GM19397 (cell line): ENCODE measurements at regions not wholly inside any gene's neighbourhood (a gene's known extent, or its start where the extent isn't known, plus 50 kb on each side); places are given as distances from the start of the nearest gene placed in this dataset.
"Not testable (repeated sequence)": the region's sequence is repeated elsewhere in the genome, so short reads cannot be mapped to it uniquely, and the experiment has no call there.

Source experiments
- ATAC-seq: cut with Tn5 transposase; IDR thresholded peaks from one replicate; pipeline ENCODE4 v1.9.1; 2021; ENCODE audit warnings: mild to moderate bottlenecking, moderate library complexity; ENCODE audit not compliant: unreplicated experiment

DNA sequence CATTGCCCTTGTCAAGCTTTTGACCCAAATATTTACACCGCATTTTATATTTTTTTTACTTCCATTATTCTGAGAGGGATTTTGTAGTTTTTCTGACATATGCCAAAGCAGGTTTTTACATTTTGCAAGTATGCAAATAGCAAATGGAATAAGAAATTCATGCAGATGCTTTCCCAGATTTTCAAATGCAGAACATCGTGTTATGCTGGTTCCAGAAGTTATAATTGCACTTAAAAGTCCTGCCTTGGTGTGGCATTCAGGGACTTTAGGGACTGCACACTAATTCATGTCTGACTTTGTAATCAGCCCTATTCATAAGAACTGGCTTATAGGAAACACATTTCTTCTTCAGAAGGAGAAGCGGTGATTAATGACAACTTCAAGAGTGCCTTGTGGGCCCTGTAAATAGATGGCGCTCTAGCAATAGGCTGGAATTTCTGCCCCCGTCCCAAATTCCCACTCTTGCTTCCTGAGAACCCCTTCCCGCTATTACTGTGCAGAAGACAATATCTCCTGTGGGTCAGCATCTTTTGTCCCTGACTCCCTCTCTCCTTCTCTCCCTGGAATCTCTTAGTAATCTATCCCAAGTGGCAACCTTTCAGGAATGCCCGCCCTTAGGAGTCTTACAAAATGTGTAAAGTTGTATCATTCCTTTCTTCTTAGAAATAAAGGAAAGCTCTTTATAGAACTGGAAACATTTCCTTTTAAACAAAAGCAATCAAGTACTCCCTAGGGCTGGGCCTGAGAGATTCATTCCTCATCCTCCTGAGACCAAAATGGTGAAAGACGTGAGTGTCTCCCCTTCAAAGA, 264.0 kb downstream of the INHBA start:
- no peak for ATAC-seq

DNA sequence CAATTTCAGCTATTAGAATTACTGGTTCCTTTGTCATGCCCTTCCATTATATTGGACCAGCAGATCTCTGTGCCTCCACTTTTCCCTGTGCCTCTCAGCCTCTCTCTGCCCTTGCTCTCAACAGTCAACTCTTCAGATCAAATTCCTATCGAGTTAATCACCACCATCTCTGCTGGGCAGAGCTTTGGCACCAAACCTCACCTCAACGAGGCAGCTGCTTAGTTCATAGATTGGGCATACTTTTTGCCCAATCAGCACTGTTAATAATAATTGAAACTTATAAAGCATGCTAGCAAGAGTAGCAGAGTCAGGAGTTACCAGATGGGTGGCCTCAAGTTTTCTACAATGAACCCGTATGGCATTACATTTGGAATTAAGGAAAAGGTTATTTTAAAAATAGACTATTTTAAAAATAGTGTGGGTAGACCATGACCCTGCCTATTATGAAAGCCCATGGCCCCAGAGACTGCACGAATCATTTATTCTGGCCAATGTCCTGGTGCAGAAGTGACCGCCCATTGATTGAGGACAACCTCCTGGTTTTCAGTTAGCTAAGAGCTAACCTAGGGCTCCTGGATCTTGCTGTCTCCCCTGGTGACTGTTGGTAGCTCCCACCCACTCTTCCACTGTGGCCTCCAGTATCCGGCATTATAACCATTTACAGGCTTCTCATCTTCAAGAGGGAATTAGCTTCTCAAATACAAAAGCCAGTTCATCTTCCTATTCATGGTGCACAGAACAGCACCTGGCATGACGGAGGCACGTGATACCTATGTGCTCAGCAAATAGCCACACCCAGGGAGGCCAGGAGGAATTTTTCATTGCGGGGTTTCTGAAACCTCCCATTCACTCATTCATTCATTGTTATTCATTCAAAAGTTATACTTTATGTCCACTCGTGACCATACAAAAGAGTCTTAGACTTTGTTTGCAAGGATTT, 265.4 kb downstream of the INHBA start:
- no peak for ATAC-seq

DNA sequence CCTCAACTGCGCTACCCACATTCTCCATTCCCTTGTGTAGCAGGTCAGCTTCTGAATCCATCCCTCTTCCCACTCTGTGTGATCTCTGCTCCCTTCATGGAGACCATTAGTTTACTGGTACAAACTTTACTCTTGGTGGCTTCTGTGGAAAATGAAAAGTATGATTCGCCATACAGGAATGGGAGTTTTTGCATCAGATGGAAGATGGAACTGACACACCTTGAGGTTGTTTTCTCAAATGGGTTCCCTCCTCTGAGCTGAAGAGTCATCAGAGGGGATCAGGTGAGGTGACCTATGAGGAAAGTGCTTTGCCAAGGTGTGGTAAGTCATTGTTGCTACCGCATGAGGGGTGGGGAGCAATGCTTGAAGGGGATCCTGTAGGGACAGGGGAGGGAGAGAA, 266.8 kb downstream of the INHBA start:
- ATAC-seq = no peak

DNA sequence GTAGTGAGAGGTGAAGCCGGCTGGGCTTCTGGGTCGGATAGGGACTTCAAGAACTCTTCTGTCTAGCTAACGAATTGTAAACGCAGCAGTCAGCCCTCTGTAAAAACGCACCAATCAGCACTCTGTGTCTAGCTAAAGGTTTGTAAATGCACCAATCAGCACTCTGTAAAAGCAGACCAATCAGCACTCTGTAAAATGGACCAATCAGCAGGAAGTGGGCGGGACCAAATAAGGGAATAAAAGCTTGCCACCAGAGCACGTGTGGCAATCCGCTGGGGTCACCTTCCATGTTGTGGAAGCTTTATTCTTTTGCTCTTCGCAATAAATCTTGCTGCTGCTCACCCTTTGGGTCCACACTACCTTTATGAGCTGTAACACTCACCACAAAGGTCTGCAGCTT, 267.9 kb downstream of the INHBA start:
- not testable (repeated sequence) for ATAC-seq

DNA sequence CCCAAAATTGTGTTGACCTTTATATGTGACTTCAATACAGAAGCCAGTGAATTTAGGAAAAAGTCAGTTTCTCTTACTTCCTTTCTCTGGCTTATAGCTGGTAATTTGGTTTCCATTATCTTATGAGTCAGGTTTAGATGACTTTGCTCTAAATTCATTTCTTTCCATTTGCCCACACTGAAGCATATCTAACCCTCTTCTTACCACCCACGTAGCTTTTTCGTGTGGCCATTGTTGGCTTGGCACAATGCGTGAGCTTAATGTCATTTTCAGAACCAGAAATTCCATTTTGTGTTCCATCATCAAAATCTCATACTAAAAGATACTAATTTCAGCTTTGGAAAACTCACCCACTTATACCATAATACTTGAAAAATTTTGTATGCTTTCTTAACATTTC, 271.2 kb downstream of the INHBA start:
- no peak for ATAC-seq

DNA sequence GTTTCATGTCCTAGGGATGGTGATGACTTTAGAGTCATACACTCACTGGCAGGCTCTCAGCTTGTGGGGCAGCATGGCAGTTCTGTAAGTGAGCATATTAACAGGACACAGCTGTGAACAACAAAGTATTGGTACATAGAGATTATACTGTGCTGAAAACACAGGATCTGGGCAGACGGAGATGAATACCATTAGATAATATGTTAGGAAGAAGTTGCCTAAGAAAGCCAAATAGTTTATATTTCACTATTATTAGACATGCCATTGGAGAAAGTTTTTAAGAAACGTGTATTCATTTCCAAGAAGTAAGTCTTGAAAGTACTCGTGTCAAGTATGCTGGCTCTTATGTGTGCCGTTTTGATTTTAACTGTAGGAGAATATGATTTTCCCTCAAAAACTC, 274.5 kb downstream of the INHBA start:
- ATAC-seq = no peak

DNA sequence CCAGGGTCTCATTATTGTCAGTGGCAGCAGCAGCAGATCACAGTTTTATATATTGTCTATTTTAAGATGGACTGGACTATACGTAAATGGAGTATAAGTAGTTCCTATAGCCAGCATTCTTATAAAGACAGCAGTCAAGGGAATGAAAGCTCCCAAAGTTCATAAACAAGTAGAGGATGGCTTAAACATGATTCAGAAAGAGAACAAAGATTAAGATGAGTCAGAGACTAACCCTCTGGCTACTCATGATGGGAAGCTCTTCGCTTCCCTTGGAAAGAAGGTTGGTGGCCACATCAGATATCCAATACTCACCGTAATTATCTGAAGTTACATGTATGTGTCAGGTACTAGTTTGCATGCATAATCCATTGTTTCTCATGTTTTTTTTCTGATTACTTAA, 277.0 kb downstream of the INHBA start:
- ATAC-seq = no peak

DNA sequence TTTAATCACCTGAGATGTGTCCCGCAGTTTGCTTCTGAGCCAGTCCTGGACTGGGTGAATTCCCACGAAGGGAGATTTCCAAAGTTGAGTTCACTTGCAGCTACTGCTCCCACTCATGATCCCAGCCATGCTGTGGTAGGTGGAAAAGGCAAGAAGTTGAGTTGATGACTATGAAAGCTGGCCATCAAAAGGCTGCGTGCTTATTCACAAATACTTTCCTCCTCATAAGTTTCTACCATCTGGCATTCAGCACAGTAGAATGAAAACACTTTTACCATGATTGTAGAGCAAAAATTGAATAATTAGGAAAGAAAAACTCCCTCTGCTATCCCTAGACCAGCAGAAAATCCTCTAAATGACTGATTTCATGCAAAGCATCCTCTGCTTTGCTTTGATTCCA, 281.8 kb downstream of the INHBA start:
- ATAC-seq = no peak

DNA sequence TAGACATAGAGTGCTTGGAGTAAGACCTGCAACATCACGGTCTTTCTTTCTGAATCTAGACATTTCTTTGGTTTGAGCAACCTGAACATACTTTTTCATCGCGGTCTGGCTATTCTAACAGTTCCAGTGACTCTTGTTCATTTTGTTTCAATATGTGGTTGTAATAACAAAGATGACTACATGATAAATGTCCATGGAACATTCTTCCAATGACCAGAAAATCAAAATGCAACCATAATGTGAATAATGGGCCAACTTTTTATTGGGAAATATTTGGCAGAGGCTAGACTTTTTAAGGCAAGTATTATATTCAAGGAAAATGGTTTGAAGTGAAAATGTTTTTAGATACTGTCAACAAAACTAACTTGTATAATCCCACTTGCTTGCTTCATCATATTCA, 282.5 kb downstream of the INHBA start:
- no peak for ATAC-seq

DNA sequence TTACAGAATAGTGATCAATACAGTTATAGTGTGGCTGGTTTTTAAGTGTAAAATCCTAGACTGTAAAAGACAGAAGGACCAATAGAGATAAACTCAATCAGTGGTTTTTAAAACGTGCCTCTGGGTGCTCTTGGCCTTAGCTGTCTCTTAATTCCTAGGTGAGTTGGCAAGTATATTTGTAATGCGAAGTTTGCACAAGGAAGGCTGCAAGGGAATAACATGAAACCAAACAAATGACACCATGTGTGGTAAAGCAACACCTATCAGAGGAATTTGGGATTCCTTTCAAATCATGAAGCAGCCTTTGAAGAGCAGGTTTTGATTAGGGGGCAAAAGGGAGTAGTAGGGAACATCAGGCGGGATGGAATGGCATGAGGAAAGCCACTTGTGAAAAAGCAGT, 284.6 kb downstream of the INHBA start:
- ATAC-seq = no peak

DNA sequence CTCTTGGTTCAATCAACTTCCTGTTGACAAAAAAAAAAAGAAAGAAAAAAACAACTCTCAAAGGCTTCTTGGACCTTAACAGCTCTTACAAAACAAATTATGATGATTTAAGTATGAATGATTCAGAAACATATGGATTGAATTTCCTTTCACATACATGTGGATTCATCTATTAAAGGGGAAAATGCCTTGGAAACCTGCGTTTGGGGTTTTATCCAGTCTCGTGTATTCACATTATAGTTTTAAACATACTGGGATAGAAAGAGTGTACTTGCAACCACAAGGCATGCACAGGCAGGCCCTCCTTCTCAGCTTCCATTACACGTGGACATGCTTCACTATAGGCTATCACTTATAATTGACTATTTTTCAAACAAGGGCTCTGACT, 286.7 kb downstream of the INHBA start:
- ATAC-seq = no peak

DNA sequence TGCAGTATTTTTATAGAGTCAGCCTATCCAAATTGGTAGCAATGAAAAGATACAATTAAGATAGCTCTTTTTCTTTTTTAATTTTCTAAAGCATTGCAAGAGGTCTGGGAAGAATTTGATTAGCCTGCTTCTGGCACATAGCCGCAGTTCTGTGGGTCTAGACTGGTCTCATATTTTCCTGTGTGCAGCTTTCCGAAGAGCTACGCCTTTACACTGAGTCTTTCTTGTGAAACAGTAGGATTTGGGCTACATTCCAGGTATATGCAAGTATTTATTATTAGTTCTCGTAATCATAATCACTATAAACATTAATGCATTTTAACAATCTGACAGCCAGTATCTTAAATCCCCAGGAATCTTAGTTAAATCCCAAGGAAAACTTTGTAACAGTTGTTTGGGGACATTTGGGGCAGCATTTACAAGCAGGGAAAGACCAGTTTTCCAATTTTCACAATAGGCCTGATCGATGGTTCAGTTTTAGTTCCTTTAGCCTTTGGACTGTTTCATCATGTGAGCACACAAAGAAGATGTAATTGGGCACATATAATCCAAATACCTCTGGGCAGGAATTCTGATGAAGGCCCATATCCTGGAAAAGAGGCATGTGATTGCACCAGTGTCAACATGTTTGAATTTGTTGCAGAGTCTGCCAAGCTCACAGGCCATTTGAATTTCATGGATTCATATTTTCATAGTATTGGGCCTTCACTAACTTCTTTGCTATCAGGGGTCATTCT, 287.3 kb downstream of the INHBA start:
- ATAC-seq = no peak

DNA sequence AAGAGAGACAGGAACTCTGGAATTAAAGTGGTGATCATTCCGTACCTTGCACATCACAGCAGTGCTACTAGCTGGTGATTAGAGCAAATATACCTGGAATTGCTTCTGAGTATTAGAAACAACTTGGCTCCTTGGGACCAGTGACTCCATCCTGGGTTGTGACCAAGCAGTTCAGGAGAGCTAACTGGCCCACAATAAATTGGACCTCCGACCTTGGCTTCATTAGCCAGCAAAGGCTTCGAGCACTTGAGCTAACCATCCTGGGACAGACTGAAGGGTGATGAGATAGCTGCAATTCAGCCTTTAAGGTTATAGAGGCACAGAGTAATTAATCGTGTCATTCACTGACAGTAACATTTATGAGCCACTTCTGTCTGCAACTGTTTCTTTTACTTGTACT, 287.8 kb downstream of the INHBA start:
- ATAC-seq = no peak

DNA sequence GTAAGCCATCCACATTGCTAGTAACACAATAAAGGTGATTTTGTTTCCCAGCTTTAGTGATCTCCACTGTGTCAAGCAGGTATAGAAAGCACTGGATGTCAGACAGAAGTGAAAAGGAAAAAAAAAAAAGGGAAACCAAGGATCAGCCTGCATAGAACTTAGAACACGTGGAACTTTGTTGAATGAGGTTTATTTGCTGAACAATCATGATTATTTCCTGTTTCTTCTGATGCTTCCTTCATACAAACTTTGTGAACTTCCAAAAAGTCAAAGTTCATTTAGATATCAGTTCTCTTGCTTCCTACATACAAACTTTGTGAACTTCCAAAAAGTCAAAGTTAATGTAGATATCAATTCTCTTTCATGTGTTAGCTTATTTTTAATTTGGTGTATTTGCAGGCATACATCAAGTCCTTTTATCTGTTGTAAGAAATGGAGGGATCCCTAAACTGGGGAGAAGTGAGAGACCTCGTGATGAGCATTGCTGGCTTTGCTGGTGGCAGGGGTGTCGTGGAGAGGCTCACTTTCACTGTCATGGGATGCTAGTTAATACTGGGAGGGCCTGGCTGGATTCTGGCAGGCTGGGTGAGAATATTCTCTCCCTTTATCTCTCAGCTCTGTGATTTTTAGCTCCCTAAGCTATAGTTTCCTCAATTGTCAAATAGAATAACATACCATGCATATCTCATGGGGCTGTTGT, 298.4 kb downstream of the INHBA start:
- ATAC-seq = no peak

DNA sequence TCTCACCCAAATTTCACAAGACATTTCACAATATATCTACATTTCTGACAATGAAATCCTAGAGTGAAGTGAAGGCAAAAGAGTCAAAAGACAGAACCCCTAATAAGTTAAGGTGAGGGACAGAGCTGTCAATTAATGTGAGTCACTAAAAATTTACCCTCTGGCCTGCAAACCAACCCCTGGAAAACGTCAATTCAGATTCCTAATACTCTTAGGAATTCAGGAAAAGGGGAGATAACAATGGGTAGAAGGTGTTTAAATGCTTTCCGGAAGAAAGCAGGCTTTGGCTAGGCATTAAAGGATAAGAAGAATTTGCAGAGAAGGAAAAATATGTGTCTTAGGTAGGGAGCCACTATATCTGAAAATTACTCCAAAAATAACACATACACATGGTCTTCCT, 299.6 kb downstream of the INHBA start:
- ATAC-seq = no peak

DNA sequence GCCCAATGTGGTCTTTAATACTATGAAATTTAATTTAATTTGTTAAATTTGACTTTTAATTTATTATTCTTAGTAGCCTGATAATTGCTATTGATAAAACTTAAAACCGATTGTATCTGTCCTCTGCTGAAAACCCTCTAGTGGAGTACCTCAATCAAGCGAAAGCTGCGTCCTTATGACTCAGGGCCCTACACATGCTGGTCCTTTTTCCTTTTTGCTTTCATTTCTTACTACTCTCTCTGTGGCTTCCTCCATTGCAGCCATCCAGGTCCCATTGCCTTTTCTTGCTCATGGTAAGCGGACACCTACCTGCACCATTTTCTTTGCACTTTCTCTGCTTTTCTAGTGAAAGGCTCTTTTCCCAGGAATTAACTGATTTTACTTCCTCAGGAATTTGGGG, 301.1 kb downstream of the INHBA start:
- ATAC-seq = no peak

DNA sequence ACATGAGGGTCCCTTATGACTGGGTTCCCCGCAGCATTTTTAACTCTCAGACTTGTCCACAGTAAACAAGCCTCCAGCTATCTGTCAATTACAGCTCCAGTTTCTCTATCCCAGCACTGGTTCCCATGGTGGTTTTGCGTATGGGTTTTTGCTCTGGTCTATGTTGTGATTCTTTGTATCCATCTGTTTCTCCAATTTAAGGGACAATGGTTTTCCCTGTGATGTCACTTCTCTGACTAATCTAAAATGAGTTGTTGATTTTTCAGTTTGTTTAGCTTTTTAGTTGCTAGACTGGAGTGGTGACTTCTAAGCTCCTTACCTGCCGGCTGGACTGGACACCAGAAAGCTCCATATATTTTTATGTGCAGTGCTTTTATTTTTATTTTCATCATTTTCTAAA, 303.7 kb downstream of the INHBA start:
- ATAC-seq = no peak

DNA sequence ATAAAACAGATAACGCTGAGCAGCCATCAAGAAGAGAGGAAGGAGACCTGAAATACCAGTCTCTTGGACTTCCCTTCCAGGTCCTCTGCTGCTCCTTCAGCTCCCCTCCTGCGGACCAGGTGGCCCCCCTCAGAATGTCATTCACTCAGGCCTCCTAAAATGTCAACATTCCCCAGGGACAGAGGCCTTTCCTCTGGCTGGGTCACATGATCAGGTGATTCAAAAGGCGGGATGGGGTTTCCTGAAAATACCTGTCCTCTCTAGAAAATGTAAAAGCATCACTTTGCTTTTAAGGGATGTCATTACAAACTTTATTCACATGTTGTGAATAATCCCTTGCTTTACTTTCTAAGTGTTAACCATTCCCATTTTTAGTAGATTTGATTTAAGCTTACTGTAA, 311.1 kb downstream of the INHBA start:
- no peak for ATAC-seq

DNA sequence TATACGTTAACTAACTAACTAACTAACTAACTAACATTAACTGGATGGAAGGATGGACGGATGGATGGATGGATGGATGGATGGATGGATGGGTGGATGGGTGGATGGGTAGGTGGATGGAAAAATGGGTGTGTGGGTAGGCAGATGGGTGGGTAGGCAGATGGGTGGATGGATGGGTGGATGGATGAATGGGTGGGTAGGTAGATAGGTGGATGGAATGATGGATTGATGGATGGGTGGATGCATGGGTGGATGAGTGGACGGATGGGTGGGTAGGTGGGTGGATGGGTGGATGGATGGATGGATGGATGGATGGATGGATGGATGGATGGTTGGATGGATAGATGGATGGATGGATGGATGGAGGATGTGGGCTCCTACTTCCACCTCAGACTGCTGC, 314.0 kb downstream of the INHBA start:
- not testable (repeated sequence) for ATAC-seq

DNA sequence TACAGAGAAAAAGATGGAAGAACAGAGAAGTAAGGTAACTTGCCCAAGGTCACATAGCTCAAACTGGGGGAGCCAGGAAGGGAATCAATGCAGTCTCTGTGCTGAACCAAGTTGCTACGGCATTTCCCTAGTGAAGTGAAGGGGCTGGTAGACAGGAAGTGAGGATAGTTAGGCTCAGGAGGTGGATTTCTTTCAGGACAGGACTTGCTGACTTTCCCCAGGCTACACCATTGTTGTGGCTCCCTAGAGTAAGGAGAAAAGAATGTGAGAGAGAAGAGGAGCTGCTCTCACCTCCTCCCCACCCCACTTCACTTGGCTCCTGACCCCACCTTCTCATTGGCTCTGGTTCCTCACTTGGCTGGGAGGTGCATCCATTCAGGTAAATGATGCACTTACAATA, 316.9 kb downstream of the INHBA start:
- ATAC-seq = no peak

DNA sequence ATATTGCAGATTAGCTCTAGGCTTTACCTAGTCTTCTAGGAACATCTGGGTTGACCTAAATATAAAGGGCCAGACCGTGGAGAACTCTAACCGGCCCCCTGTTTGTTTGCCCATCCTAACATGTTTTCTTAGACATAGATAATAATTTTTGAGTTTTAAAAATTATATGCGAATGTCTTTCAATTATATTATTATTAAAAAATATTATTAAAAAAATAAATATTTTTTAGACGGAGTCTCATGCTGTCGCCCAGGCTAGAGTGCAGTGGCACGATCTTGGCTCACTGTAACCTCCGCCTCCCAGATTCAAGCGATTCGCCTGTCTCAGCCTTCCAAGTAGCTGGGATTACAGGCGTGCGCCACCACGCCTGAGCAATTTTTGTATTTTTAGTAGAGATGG, 318.5 kb downstream of the INHBA start:
- no peak for ATAC-seq
